Natural killer cell (primary cell): ENCODE measurements at regions not wholly inside any gene's neighbourhood (a gene's known extent, or its start where the extent isn't known, plus 50 kb on each side); places are given as distances from the start of the nearest gene placed in this dataset.

ENCODE experiments used
- ATAC-seq, 3 donors: fragments of 150-1000 bp in 2 of 3; fragments of 200-7000 bp in 1 of 3; cut with Tn5 transposase; 1 replicate in 1 of 3; 2 replicates in 2 of 3; pipeline ENCODE4 v1.10.0; 2021; ENCODE audit warnings: mild to moderate bottlenecking in 2 of 3, moderate library complexity in 2 of 3
- DNase-seq, 2 donors: peaks; one replicate each; pipeline versions ENCODE4 v3.0.0 to v3.0.0-alpha.2; 2013 to 2021; ENCODE audit warnings: mixed read lengths in 1 of 2
- H3K27ac ChIP-seq: one replicate; pipeline ENCODE4 v1.5.1; 2013; ENCODE audit warnings: mild to moderate bottlenecking, low read length
- H3K27me3 ChIP-seq: one replicate; pipeline ENCODE4 v1.6.1; 2013; ENCODE audit warnings: low read length; ENCODE audit not compliant: control insufficient read depth, insufficient read depth
- H3K36me3 ChIP-seq: one replicate; pipeline ENCODE4 v1.6.1; 2013; ENCODE audit warnings: low read length; ENCODE audit not compliant: control insufficient read depth, insufficient read depth
- H3K4me1 ChIP-seq: one replicate; pipeline ENCODE4 v1.6.1; 2013; ENCODE audit warnings: low read length; ENCODE audit not compliant: control insufficient read depth, insufficient read depth
- H3K4me3 ChIP-seq: one replicate; pipeline ENCODE4 v1.5.1; 2013; ENCODE audit warnings: low read length
- H3K9me3 ChIP-seq: one replicate; pipeline ENCODE4 v1.6.1; 2013; ENCODE audit warnings: low read length; ENCODE audit not compliant: control insufficient read depth, insufficient read depth
- H3K27ac Mint-ChIP-seq, 2 donors: one replicate each; pipeline ENCODE4 v1.8.0; 2022; ENCODE audit warnings: mild to moderate bottlenecking in 2 of 2, mixed read lengths in 2 of 2, moderate library complexity in 1 of 2
- H3K27me3 Mint-ChIP-seq, 2 donors: one replicate each; pipeline ENCODE4 v1.8.0; 2022; ENCODE audit warnings: low read depth in 2 of 2, mixed read lengths in 2 of 2
- H3K36me3 Mint-ChIP-seq: one replicate; pipeline ENCODE4 v1.8.0; 2022; ENCODE audit warnings: mixed read lengths
- H3K4me1 Mint-ChIP-seq, 2 donors: one replicate each; pipeline ENCODE4 v1.8.0; 2022; ENCODE audit warnings: mixed read lengths in 2 of 2
- H3K4me3 Mint-ChIP-seq: one replicate; pipeline ENCODE4 v1.8.0; 2022; ENCODE audit warnings: mild to moderate bottlenecking, moderate library complexity, mixed read lengths
- H3K9me3 Mint-ChIP-seq, 2 donors: one replicate each; pipeline ENCODE4 v1.8.0; 2022; ENCODE audit warnings: mixed read lengths in 2 of 2
- CTCF ChIP-seq: fragments of 200-600 bp; IDR thresholded peaks from one replicate; pipeline ENCODE4 v1.8.0; 2022; ENCODE audit warnings: antibody characterized with exemption
- WGBS: methylation state at CpG from one replicate; pipeline ENCODE4 v1.1.7; 2013; ENCODE audit warnings: missing lambda C conversion rate; ENCODE audit not compliant: insufficient coverage; 5-methylcytosine and 5-hydroxymethylcytosine counted together
- intact Hi-C: fragments of 100-400 bp; cut with micrococcal nuclease; formaldehyde crosslinking; loops from one replicate; pipeline ENCODE4 v1.14.2; 2022

GRCh38 chr2:193101591-193101990 is 906.9 kb upstream of the TMEFF2 start:
- Mint-ChIP-seq H3K36me3 (no peaks in the 10 kb centered on the region), H3K4me3 (no peak overlapping the region), H3K4me1 (no peaks in the 10 kb centered on the region), H3K9me3 (peaks cover 5 to 18% of the 10 kb centered on the region in 2 donors), H3K27ac (no peak overlapping the region), H3K27me3 (no peaks in the 10 kb centered on the region)
- Histone ChIP-seq H3K4me3 (no peak overlapping the region), H3K9me3 (peaks cover 7% of the 10 kb centered on the region), H3K27ac (no peak overlapping the region), H3K27me3 (no peaks in the 10 kb centered on the region), H3K36me3 (no peaks in the 10 kb centered on the region), H3K4me1 (no peaks in the 10 kb centered on the region)
- no peak for DNase-seq
- 93% methylated on average over 5 of the region's 5 CpGs for WGBS
- TF ChIP-seq CTCF, result no peak
- no peak for ATAC-seq
- intact Hi-C loops, result no loop called here

GRCh38 chr2:193088026-193088425 is 893.3 kb upstream of the TMEFF2 start:
- peaks cover 8 to 13% of the 10 kb centered on the region in 2 donors for H3K9me3 Mint-ChIP-seq
- no CpG with 5 or more reads among the region's 1 CpG for WGBS
- H3K36me3 Mint-ChIP-seq, result peaks cover 4% of the 10 kb centered on the region
- Histone ChIP-seq H3K4me3 (no peak overlapping the region), H3K27me3 (no peaks in the 10 kb centered on the region), H3K36me3 (no peaks in the 10 kb centered on the region), H3K9me3 (no peaks in the 10 kb centered on the region), H3K4me1 (no peaks in the 10 kb centered on the region), H3K27ac (no peak overlapping the region)
- ATAC-seq (no peak), DNase-seq (no peak)
- TF ChIP-seq CTCF, result no peak
- H3K4me1 Mint-ChIP-seq, result no peaks in the 10 kb centered on the region
- no peak overlapping the region for H3K4me3 Mint-ChIP-seq
- no peak overlapping the region for H3K27ac Mint-ChIP-seq
- intact Hi-C loops, result no loop called here
- no peaks in the 10 kb centered on the region for H3K27me3 Mint-ChIP-seq

GRCh38 chr2:193076995-193077394 is 882.3 kb upstream of the TMEFF2 start:
- Mint-ChIP-seq H3K4me3 (no peak overlapping the region), H3K27me3 (no peaks in the 10 kb centered on the region), H3K9me3 (peaks cover 6 to 7% of the 10 kb centered on the region in 2 donors), H3K4me1 (no peaks in the 10 kb centered on the region), H3K36me3 (no peaks in the 10 kb centered on the region), H3K27ac (no peak overlapping the region)
- intact Hi-C loops, result no loop called here
- no peak overlapping the region for H3K27ac ChIP-seq
- ATAC-seq (no peak), DNase-seq (no peak)
- H3K27me3 ChIP-seq, result no peaks in the 10 kb centered on the region
- H3K9me3 ChIP-seq, result peaks cover 7% of the 10 kb centered on the region
- no peaks in the 10 kb centered on the region for H3K36me3 ChIP-seq
- TF ChIP-seq CTCF, result no peak
- H3K4me1 ChIP-seq, result no peaks in the 10 kb centered on the region
- H3K4me3 ChIP-seq, result no peak overlapping the region

GRCh38 chr2:193074933-193075332 is 880.2 kb upstream of the TMEFF2 start:
- H3K36me3 ChIP-seq, result no peaks in the 10 kb centered on the region
- peaks cover 7% of the 10 kb centered on the region for H3K36me3 Mint-ChIP-seq
- H3K4me3 Mint-ChIP-seq, result no peak overlapping the region
- no peak overlapping the region for H3K4me3 ChIP-seq
- no peak for TF ChIP-seq CTCF
- no peaks in the 10 kb centered on the region for H3K27me3 Mint-ChIP-seq
- H3K9me3 ChIP-seq, result peaks cover 15% of the 10 kb centered on the region
- intact Hi-C loops, result no loop called here
- peaks cover 7 to 10% of the 10 kb centered on the region in 2 donors for H3K9me3 Mint-ChIP-seq
- ATAC-seq (no peak), DNase-seq (no peak)
- H3K27me3 ChIP-seq, result no peaks in the 10 kb centered on the region
- H3K4me1 Mint-ChIP-seq, result no peaks in the 10 kb centered on the region
- no peak overlapping the region for H3K27ac ChIP-seq
- H3K27ac Mint-ChIP-seq, result no peak overlapping the region
- no peaks in the 10 kb centered on the region for H3K4me1 ChIP-seq
- no CpG with 5 or more reads among the region's 2 CpGs for WGBS
